ENCODE measurements at regions not wholly inside any gene's neighbourhood (a gene's known extent, or its start where the extent isn't known, plus 50 kb on each side); places are given as distances from the start of the nearest gene placed in this dataset.

DNA sequence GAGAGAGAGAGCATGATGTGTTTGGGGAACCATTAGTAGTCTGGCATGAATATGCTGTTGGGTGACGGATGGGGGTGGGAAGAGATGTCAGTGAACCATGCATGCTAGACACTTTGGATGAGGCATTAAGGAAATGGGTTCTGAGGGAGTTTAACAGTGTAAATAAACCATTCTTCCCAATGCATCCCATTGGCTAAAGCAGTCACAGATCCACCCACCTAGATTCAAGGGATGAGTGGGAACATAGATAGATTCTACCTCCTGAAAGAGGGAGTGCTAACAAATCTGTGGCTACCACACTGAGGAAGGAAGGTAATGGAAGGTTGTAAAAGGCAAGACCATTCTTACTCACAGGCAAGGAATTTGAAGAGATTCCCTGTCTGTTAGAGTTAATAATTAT lies 129.8 kb upstream of the CACNA1E start:
- TF ChIP-seq CTCF (IDR thresholded peaks at IDR 0.05; ENCODE audit: low read length) (no peak), EZH2phosphoT487 (IDR thresholded peaks at IDR 0.05; ENCODE audit: low read length) (no peak), EZH2 (optimal IDR thresholded peaks at IDR 0.05; ENCODE audit: low read depth, low read length) (no peak)
- Histone ChIP-seq H3K9me3 (replicated peaks; ENCODE audit: insufficient read depth, low read length) (no peaks in the 10 kb centered on the region), H3F3A (ENCODE audit: insufficient read depth, low read length) (no peaks in the 10 kb centered on the region), H2AFZ (ENCODE audit: low read length) (no peak overlapping the region), H3K36me3 (replicated peaks; ENCODE audit: insufficient read depth, low read length) (no peaks in the 10 kb centered on the region), H3K79me2 (ENCODE audit: low read length) (no peaks in the 10 kb centered on the region), H3K9me2 (replicated peaks; ENCODE audit: insufficient read depth, low read length) (no peaks in the 10 kb centered on the region), H3K27me3 (replicated peaks; ENCODE audit: insufficient read depth, low read length) (no peaks in the 10 kb centered on the region), H3K4me3 (ENCODE audit: low read length) (no peak overlapping the region), H3K4me1 (ENCODE audit: low read length) (no peaks in the 10 kb centered on the region), H3K9ac (ENCODE audit: low read length) (no peak overlapping the region), H3K27ac (ENCODE audit: low read length) (no peak overlapping the region), H4K20me1 (ENCODE audit: insufficient read depth, low read length) (no peaks in the 10 kb centered on the region), H3K4me2 (ENCODE audit: low read depth, low read length) (no peak overlapping the region)
- no peak for DNase-seq

DNA sequence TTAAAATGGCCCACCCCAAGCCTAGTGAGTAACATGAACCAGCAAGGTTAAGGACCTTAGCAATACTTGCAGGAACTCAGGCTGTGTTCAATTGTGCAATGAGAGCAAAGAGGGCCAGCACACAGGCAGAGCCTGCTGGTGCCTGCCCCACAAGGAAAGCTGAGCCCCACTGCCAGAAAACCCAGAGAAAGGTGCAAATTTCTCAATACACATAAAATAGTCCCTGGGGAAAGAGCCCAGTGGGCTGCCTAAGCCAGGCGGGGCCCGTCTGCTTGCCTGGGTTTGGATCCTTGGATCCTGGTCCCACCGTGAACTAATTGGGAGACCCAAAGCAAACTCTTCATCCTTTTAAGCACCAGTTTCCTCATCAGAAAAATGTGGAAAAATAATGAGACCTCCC lies 128.5 kb upstream of the CACNA1E start:
- H3K9me2 ChIP-seq (replicated peaks; ENCODE audit: insufficient read depth, low read length) = no peaks in the 10 kb centered on the region
- TF ChIP-seq CTCF (IDR thresholded peaks at IDR 0.05; ENCODE audit: low read length) (no peak), EZH2phosphoT487 (IDR thresholded peaks at IDR 0.05; ENCODE audit: low read length) (no peak), EZH2 (optimal IDR thresholded peaks at IDR 0.05; ENCODE audit: low read depth, low read length) (no peak)
- no peaks in the 10 kb centered on the region for H3K79me2 ChIP-seq (ENCODE audit: low read length)
- H3K9ac ChIP-seq (ENCODE audit: low read length) = no peak overlapping the region
- no peak overlapping the region for H3K4me3 ChIP-seq (ENCODE audit: low read length)
- H3K4me1 ChIP-seq (ENCODE audit: low read length) = no peaks in the 10 kb centered on the region
- no peak for DNase-seq
- no peak overlapping the region for H2AFZ ChIP-seq (ENCODE audit: low read length)
- H3F3A ChIP-seq (ENCODE audit: insufficient read depth, low read length) = no peaks in the 10 kb centered on the region
- H3K27ac ChIP-seq (ENCODE audit: low read length) = no peak overlapping the region
- H4K20me1 ChIP-seq (ENCODE audit: insufficient read depth, low read length) = no peaks in the 10 kb centered on the region
- H3K36me3 ChIP-seq (replicated peaks; ENCODE audit: insufficient read depth, low read length) = no peaks in the 10 kb centered on the region
- H3K27me3 ChIP-seq (replicated peaks; ENCODE audit: insufficient read depth, low read length) = no peaks in the 10 kb centered on the region
- no peak overlapping the region for H3K4me2 ChIP-seq (ENCODE audit: low read depth, low read length)
- no peaks in the 10 kb centered on the region for H3K9me3 ChIP-seq (replicated peaks; ENCODE audit: insufficient read depth, low read length)

- no peak overlapping the region for H3K4me3 ChIP-seq (ENCODE audit: low read length)
- H2AFZ ChIP-seq (ENCODE audit: low read length) = no peak overlapping the region
- DNase-seq = no peak
- no peaks in the 10 kb centered on the region for H3K9me2 ChIP-seq (replicated peaks; ENCODE audit: insufficient read depth, low read length)
- no peaks in the 10 kb centered on the region for H3K27me3 ChIP-seq (replicated peaks; ENCODE audit: insufficient read depth, low read length)
- no peaks in the 10 kb centered on the region for H4K20me1 ChIP-seq (ENCODE audit: insufficient read depth, low read length)
- H3K9me3 ChIP-seq (replicated peaks; ENCODE audit: insufficient read depth, low read length) = no peaks in the 10 kb centered on the region
- H3K36me3 ChIP-seq (replicated peaks; ENCODE audit: insufficient read depth, low read length) = no peaks in the 10 kb centered on the region
- TF ChIP-seq EZH2 (optimal IDR thresholded peaks at IDR 0.05; ENCODE audit: low read depth, low read length) (no peak), CTCF (IDR thresholded peaks at IDR 0.05; ENCODE audit: low read length) (no peak), EZH2phosphoT487 (IDR thresholded peaks at IDR 0.05; ENCODE audit: low read length) (no peak)
- H3K9ac ChIP-seq (ENCODE audit: low read length) = no peak overlapping the region
- H3K4me2 ChIP-seq (ENCODE audit: low read depth, low read length) = no peak overlapping the region
- no peaks in the 10 kb centered on the region for H3K79me2 ChIP-seq (ENCODE audit: low read length)
- H3K27ac ChIP-seq (ENCODE audit: low read length) = no peak overlapping the region
- no peaks in the 10 kb centered on the region for H3F3A ChIP-seq (ENCODE audit: insufficient read depth, low read length)
- no peaks in the 10 kb centered on the region for H3K4me1 ChIP-seq (ENCODE audit: low read length)
These were observed 126.6 kb upstream of the CACNA1E start for GRCh38 chr1:181356505-181357340.

All from MM.1S (cell line).